Ovary (tissue), 3 donors: ENCODE measurements at regions not wholly inside any gene's neighbourhood (a gene's known extent, or its start where the extent isn't known, plus 50 kb on each side); places are given as distances from the start of the nearest gene placed in this dataset.
"Not testable (repeated sequence)": the region's sequence is repeated elsewhere in the genome, so short reads cannot be mapped to it uniquely, and the experiment has no call there.

Experiments
- CTCF ChIP-seq, 3 donors: fragments of 450-650 bp in 2 of 3; fragments of 200-600 bp in 1 of 3; IDR thresholded peaks; one replicate each; pipeline versions ENCODE4 v1.5.1 to v1.8.0; 2016 to 2022; ENCODE audit warnings: antibody characterized with exemption in 3 of 3, mild to moderate bottlenecking in 1 of 3
- EP300 ChIP-seq: sonication (generic); formaldehyde crosslinking; IDR thresholded peaks from one replicate; pipeline ENCODE4 v1.6.1; 2017; ENCODE audit warnings: antibody characterized with exemption
- POLR2A ChIP-seq: fragments of 450-650 bp; IDR thresholded peaks from one replicate; pipeline ENCODE4 v1.6.1; 2017; ENCODE audit warnings: antibody characterized with exemption, mild to moderate bottlenecking, moderate library complexity
- donor health status: DM: no; HTN: no; CAD: no.

GRCh38 chr12:46988122-46988521 lies 91.3 kb upstream of the PCED1B start:
- TF ChIP-seq CTCF (IDR thresholded peaks at IDR 0.05); POLR2A; EP300: not testable (repeated sequence)
